Type B pancreatic cell (in vitro differentiated cells): ENCODE measurements at regions not wholly inside any gene's neighbourhood (a gene's known extent, or its start where the extent isn't known, plus 50 kb on each side); places are given as distances from the start of the nearest gene placed in this dataset.
A peak's percentile ranks its signal among the peaks of the same experiment; 100 is the strongest.

Experiments used
- DNase-seq: peaks from one replicate; pipeline ENCODE4 v3.0.0; 2021; ENCODE audit warnings: mixed read lengths; ENCODE audit not compliant: unreplicated experiment; ENCODE audit errors: extremely low spot score
- H3K27ac Mint-ChIP-seq: 2 replicates; pipeline ENCODE4 v1.8.0; 2021; ENCODE audit warnings: mild to moderate bottlenecking, mixed read lengths
- H3K27me3 Mint-ChIP-seq: 2 replicates; pipeline ENCODE4 v1.8.0; 2021; ENCODE audit warnings: mixed read lengths
- H3K36me3 Mint-ChIP-seq: 2 replicates; pipeline ENCODE4 v1.8.0; 2021; ENCODE audit warnings: mixed read lengths
- H3K4me1 Mint-ChIP-seq: one replicate; pipeline ENCODE4 v1.8.0; 2021; ENCODE audit warnings: mixed read lengths; ENCODE audit not compliant: unreplicated experiment
- H3K4me3 Mint-ChIP-seq: 2 replicates; pipeline ENCODE4 v1.8.0; 2021; ENCODE audit warnings: mild to moderate bottlenecking, mixed read lengths
- H3K9me3 Mint-ChIP-seq: 2 replicates; pipeline ENCODE4 v1.8.0; 2021; ENCODE audit warnings: mixed read lengths
- CTCF ChIP-seq: fragments of 200-600 bp; sonication (generic); conservative IDR thresholded peaks from 2 replicates; pipeline ENCODE4 v1.5.0; 2021; ENCODE audit warnings: antibody characterized with exemption, mild to moderate bottlenecking

- no peak overlapping the region for H3K27ac Mint-ChIP-seq
- no peak overlapping the region for H3K4me3 Mint-ChIP-seq
- no peaks in the 10 kb centered on the region for H3K4me1 Mint-ChIP-seq
- peak; percentile 35 for TF ChIP-seq CTCF
- H3K36me3 Mint-ChIP-seq = no peaks in the 10 kb centered on the region
- no peaks in the 10 kb centered on the region for H3K9me3 Mint-ChIP-seq
- DNase-seq = no peak
- peaks cover 6% of the 10 kb centered on the region for H3K27me3 Mint-ChIP-seq
Measured at GRCh38 chr5:109959652-109960051, 269.9 kb downstream of the MAN2A1 start.

DNA sequence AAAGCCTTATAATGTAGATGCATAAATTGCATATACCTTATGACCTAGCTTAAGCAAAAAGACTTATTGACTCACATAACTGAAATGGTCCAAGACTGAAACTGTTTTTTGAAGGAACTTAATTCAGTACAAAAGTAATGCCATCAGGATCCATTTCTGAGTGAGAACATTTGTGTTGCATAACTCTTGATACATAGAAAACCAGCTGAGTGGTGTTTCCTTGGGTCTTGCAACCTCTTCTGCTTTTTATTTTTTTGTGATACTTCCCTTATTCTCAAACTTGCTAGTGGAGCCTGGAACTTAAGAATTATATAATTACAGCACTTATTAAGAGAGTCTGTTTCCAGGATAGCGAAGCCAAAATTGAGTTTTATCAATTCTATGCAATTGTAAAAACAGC is 272.0 kb downstream of the MAN2A1 start:
- Mint-ChIP-seq H3K4me1 (no peaks in the 10 kb centered on the region), H3K27me3 (peaks cover 7% of the 10 kb centered on the region), H3K4me3 (no peak overlapping the region), H3K36me3 (no peaks in the 10 kb centered on the region), H3K27ac (no peak overlapping the region), H3K9me3 (no peaks in the 10 kb centered on the region)
- DNase-seq = no peak
- no peak for TF ChIP-seq CTCF

DNA sequence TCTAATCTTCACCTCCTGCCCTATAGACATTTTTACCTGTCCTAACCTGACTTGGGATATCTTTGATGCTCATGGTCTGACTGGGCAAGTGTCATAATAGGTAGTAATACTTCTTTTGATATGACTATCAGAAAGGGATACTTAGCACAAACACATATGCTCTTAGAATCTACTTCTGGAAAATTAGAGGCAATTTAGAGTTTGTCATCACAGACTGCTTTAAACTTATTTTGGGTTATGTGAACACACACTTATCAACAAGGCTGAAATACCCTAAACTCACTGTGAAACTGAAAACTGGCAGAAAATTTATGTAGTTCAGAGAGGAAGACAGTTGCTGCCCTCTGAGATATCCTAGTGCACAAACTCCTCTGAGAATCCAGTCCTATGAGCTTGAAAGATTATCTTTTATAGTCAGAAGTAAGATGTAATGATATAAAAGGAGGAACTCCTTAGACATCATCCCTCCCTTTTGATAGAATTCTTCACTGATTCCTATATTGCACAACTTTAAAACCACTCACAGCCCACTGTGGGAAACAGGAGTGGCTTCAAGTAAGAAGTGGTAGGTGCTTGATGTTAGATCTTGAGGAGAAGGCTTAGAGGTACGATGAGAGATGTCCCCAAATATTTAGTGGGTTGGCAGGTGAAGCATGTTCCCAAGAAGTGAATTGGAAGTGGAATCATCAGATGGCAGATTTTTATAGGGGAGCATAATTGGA is 273.3 kb downstream of the MAN2A1 start:
- no peak for DNase-seq
- Mint-ChIP-seq H3K4me3 (no peak overlapping the region), H3K27me3 (peaks cover 9% of the 10 kb centered on the region), H3K4me1 (no peaks in the 10 kb centered on the region), H3K9me3 (no peaks in the 10 kb centered on the region), H3K27ac (no peak overlapping the region), H3K36me3 (no peaks in the 10 kb centered on the region)
- no peak for TF ChIP-seq CTCF

- no peaks in the 10 kb centered on the region for H3K36me3 Mint-ChIP-seq
- TF ChIP-seq CTCF = no peak
- H3K27ac Mint-ChIP-seq = no peak overlapping the region
- DNase-seq = no peak
- peaks cover 9% of the 10 kb centered on the region for H3K27me3 Mint-ChIP-seq
- no peaks in the 10 kb centered on the region for H3K9me3 Mint-ChIP-seq
- no peak overlapping the region for H3K4me3 Mint-ChIP-seq
- no peaks in the 10 kb centered on the region for H3K4me1 Mint-ChIP-seq
Measured at GRCh38 chr5:109964136-109964535, 274.4 kb downstream of the MAN2A1 start.

DNA sequence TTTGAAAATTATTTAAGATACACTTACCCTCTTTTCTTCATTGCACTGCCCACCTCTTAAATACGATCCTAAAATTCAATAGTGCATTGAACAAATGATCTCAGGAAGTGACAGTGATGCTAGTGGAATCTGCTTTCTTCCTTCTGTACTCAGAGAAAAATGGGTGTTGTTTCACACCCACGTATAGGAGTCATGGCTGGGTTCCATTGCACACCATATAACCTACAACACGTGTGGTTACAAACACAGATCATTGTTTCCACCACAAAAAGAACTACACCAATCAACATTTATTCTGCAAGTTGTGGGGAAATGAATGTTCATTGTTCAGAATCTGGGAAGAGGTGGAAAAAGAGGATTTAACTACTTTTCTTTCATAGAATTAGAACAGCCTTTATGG is 275.9 kb downstream of the MAN2A1 start:
- H3K36me3 Mint-ChIP-seq = no peaks in the 10 kb centered on the region
- no peak for TF ChIP-seq CTCF
- H3K9me3 Mint-ChIP-seq = no peaks in the 10 kb centered on the region
- H3K4me3 Mint-ChIP-seq = no peak overlapping the region
- H3K27me3 Mint-ChIP-seq = peaks cover 3% of the 10 kb centered on the region
- no peaks in the 10 kb centered on the region for H3K4me1 Mint-ChIP-seq
- no peak overlapping the region for H3K27ac Mint-ChIP-seq
- DNase-seq = no peak
